ENCODE measurements at regions not wholly inside any gene's neighbourhood (a gene's known extent, or its start where the extent isn't known, plus 50 kb on each side); places are given as distances from the start of the nearest gene placed in this dataset.

GRCh38 chr13:80140685-80141084, 200.2 kb downstream of the SPRY2 start:
- TF ChIP-seq CTCF (conservative IDR thresholded peaks at IDR 0.05) (no peak), ZFX (IDR thresholded peaks at IDR 0.05) (no peak)
- H3K27ac ChIP-seq: no peak overlapping the region

- TF ChIP-seq CTCF (conservative IDR thresholded peaks at IDR 0.05) (no peak), ZFX (IDR thresholded peaks at IDR 0.05) (no peak)
Observed at GRCh38 chr13:80139196-80139595, 201.7 kb downstream of the SPRY2 start.

GRCh38 chr13:80137994-80138393, 202.9 kb downstream of the SPRY2 start:
- no peak for TF ChIP-seq ZFX (IDR thresholded peaks at IDR 0.05)
- TF ChIP-seq CTCF (conservative IDR thresholded peaks at IDR 0.05): no peak
- H3K27ac ChIP-seq: no peak overlapping the region

More at GRCh38 chr13:80139196-80139595, 201.7 kb downstream of the SPRY2 start:
- no peak overlapping the region for H3K27ac ChIP-seq

- no peak overlapping the region for H3K27ac ChIP-seq
- TF ChIP-seq ZFX (IDR thresholded peaks at IDR 0.05) (no peak), CTCF (conservative IDR thresholded peaks at IDR 0.05) (no peak)
Observed at GRCh38 chr13:80134346-80134745, 206.6 kb downstream of the SPRY2 start.

- no peak overlapping the region for H3K27ac ChIP-seq
- TF ChIP-seq CTCF (conservative IDR thresholded peaks at IDR 0.05) (no peak), ZFX (IDR thresholded peaks at IDR 0.05) (no peak)
Observed at GRCh38 chr13:80133631-80134261, 207.2 kb downstream of the SPRY2 start.

- no peak for TF ChIP-seq ZFX (IDR thresholded peaks at IDR 0.05)
- no peak for TF ChIP-seq CTCF (conservative IDR thresholded peaks at IDR 0.05)
- no peak overlapping the region for H3K27ac ChIP-seq
Observed at GRCh38 chr13:80132741-80133601, 208.0 kb downstream of the SPRY2 start.

GRCh38 chr13:80131204-80131603, 209.7 kb downstream of the SPRY2 start:
- no peak for TF ChIP-seq CTCF (conservative IDR thresholded peaks at IDR 0.05)
- H3K27ac ChIP-seq: no peak overlapping the region
